ENCODE measurements at regions not wholly inside any gene's neighbourhood (a gene's known extent, or its start where the extent isn't known, plus 50 kb on each side); places are given as distances from the start of the nearest gene placed in this dataset.

GRCh38 chr9:26311463-26311995, 581.1 kb downstream of the CAAP1 start:
- TF ChIP-seq CTCF (IDR thresholded peaks at IDR 0.05; ENCODE audit: poor library complexity, severe bottlenecking) = no peak
- Histone ChIP-seq H3K27me3 (ENCODE audit: insufficient read depth, poor library complexity, severe bottlenecking) (no peaks in the 10 kb centered on the region), H3K4me3 (ENCODE audit: severe bottlenecking) (no peak overlapping the region), H3K36me3 (ENCODE audit: low read depth) (no peaks in the 10 kb centered on the region), H3K4me1 (ENCODE audit: insufficient read depth, poor library complexity, severe bottlenecking) (peaks cover 5% of the 10 kb centered on the region), H3K27ac (ENCODE audit: poor library complexity, severe bottlenecking) (no peak overlapping the region), H3K9me3 (ENCODE audit: severe bottlenecking) (no peaks in the 10 kb centered on the region)
- DNase-seq (ENCODE audit: low spot score) = no peak
- ATAC-seq (ENCODE audit: low read depth) = no peak

- ATAC-seq (ENCODE audit: low read depth) (peak; percentile 79), DNase-seq (ENCODE audit: low spot score) (no peak)
- Histone ChIP-seq H3K9me3 (ENCODE audit: severe bottlenecking) (no peaks in the 10 kb centered on the region), H3K27me3 (ENCODE audit: insufficient read depth, poor library complexity, severe bottlenecking) (no peaks in the 10 kb centered on the region), H3K4me3 (ENCODE audit: severe bottlenecking) (no peak overlapping the region), H3K36me3 (ENCODE audit: low read depth) (no peaks in the 10 kb centered on the region), H3K27ac (ENCODE audit: poor library complexity, severe bottlenecking) (no peak overlapping the region), H3K4me1 (ENCODE audit: insufficient read depth, poor library complexity, severe bottlenecking) (peaks cover 5% of the 10 kb centered on the region)
- TF ChIP-seq CTCF (IDR thresholded peaks at IDR 0.05; ENCODE audit: poor library complexity, severe bottlenecking) = no peak
Observed at GRCh38 chr9:26310294-26310693, 582.3 kb downstream of the CAAP1 start.

- Histone ChIP-seq H3K4me3 (ENCODE audit: severe bottlenecking) (no peak overlapping the region), H3K36me3 (ENCODE audit: low read depth) (no peaks in the 10 kb centered on the region), H3K27me3 (ENCODE audit: insufficient read depth, poor library complexity, severe bottlenecking) (no peaks in the 10 kb centered on the region), H3K27ac (ENCODE audit: poor library complexity, severe bottlenecking) (no peak overlapping the region), H3K4me1 (ENCODE audit: insufficient read depth, poor library complexity, severe bottlenecking) (peaks cover 8% of the 10 kb centered on the region), H3K9me3 (ENCODE audit: severe bottlenecking) (no peaks in the 10 kb centered on the region)
- no peak for ATAC-seq (ENCODE audit: low read depth)
- DNase-seq (ENCODE audit: low spot score) = no peak
- no peak for TF ChIP-seq CTCF (IDR thresholded peaks at IDR 0.05; ENCODE audit: poor library complexity, severe bottlenecking)
Observed at GRCh38 chr9:26308328-26308727, 584.3 kb downstream of the CAAP1 start.

GRCh38 chr9:26301659-26302058, 590.9 kb downstream of the CAAP1 start:
- no peak overlapping the region for H3K27ac ChIP-seq (ENCODE audit: poor library complexity, severe bottlenecking)
- no peaks in the 10 kb centered on the region for H3K36me3 ChIP-seq (ENCODE audit: low read depth)
- ATAC-seq (ENCODE audit: low read depth) (no peak), DNase-seq (ENCODE audit: low spot score) (no peak)
- no peaks in the 10 kb centered on the region for H3K9me3 ChIP-seq (ENCODE audit: severe bottlenecking)
- H3K4me3 ChIP-seq (ENCODE audit: severe bottlenecking) = no peak overlapping the region
- H3K27me3 ChIP-seq (ENCODE audit: insufficient read depth, poor library complexity, severe bottlenecking) = no peaks in the 10 kb centered on the region
- H3K4me1 ChIP-seq (ENCODE audit: insufficient read depth, poor library complexity, severe bottlenecking) = peaks cover 7% of the 10 kb centered on the region
- TF ChIP-seq CTCF (IDR thresholded peaks at IDR 0.05; ENCODE audit: poor library complexity, severe bottlenecking) = no peak

- DNase-seq (ENCODE audit: low spot score) (no peak), ATAC-seq (ENCODE audit: low read depth) (no peak)
- no peak for TF ChIP-seq CTCF (IDR thresholded peaks at IDR 0.05; ENCODE audit: poor library complexity, severe bottlenecking)
- no peaks in the 10 kb centered on the region for H3K27me3 ChIP-seq (ENCODE audit: insufficient read depth, poor library complexity, severe bottlenecking)
- H3K27ac ChIP-seq (ENCODE audit: poor library complexity, severe bottlenecking) = no peak overlapping the region
- H3K36me3 ChIP-seq (ENCODE audit: low read depth) = no peaks in the 10 kb centered on the region
- H3K4me1 ChIP-seq (ENCODE audit: insufficient read depth, poor library complexity, severe bottlenecking) = peaks cover 7% of the 10 kb centered on the region
- H3K9me3 ChIP-seq (ENCODE audit: severe bottlenecking) = no peaks in the 10 kb centered on the region
- H3K4me3 ChIP-seq (ENCODE audit: severe bottlenecking) = no peak overlapping the region
Observed at GRCh38 chr9:26301046-26301445, 591.6 kb downstream of the CAAP1 start.

Data from RWPE2 (cell line).